ENCODE measurements at regions not wholly inside any gene's neighbourhood (a gene's known extent, or its start where the extent isn't known, plus 50 kb on each side); places are given as distances from the start of the nearest gene placed in this dataset.

GRCh38 chr13:31512331-31512730 is 227.0 kb upstream of the RXFP2 start:
- TF ChIP-seq, protein P1, sequence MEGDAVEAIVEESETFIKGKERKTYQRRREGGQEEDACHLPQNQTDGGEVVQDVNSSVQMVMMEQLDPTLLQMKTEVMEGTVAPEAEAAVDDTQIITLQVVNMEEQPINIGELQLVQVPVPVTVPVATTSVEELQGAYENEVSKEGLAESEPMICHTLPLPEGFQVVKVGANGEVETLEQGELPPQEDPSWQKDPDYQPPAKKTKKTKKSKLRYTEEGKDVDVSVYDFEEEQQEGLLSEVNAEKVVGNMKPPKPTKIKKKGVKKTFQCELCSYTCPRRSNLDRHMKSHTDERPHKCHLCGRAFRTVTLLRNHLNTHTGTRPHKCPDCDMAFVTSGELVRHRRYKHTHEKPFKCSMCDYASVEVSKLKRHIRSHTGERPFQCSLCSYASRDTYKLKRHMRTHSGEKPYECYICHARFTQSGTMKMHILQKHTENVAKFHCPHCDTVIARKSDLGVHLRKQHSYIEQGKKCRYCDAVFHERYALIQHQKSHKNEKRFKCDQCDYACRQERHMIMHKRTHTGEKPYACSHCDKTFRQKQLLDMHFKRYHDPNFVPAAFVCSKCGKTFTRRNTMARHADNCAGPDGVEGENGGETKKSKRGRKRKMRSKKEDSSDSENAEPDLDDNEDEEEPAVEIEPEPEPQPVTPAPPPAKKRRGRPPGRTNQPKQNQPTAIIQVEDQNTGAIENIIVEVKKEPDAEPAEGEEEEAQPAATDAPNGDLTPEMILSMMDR (IDR thresholded peaks at IDR 0.05; ENCODE audit: low read depth, low read length): no peak
- TF ChIP-seq, protein P2, sequence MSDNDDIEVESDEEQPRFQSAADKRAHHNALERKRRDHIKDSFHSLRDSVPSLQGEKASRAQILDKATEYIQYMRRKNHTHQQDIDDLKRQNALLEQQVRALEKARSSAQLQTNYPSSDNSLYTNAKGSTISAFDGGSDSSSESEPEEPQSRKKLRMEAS (IDR thresholded peaks at IDR 0.05; ENCODE audit: low read depth, low read length): no peak

Data from NB4 (cell line).